Peyer's patch (tissue), 4 donors: ENCODE measurements at regions not wholly inside any gene's neighbourhood (a gene's known extent, or its start where the extent isn't known, plus 50 kb on each side); places are given as distances from the start of the nearest gene placed in this dataset.
"Not testable (repeated sequence)": the region's sequence is repeated elsewhere in the genome, so short reads cannot be mapped to it uniquely, and the experiment has no call there.

Experiments used
- DNase-seq, 3 donors: peaks; one replicate each; pipeline ENCODE4 v3.0.0-alpha.2; 2017 to 2019
- H3K27ac ChIP-seq, 4 donors: fragments of 200-600 bp; sonication (generic); one replicate each; pipeline ENCODE4 v1.5.1; 2016 to 2019
- H3K27me3 ChIP-seq, 2 donors: fragments of 200-600 bp; sonication (generic); one replicate each; pipeline ENCODE4 v1.5.1; 2019
- H3K36me3 ChIP-seq, 3 donors: fragments of 200-600 bp; sonication (generic); one replicate each; pipeline ENCODE4 v1.5.1; 2016 to 2019
- H3K4me1 ChIP-seq, 4 donors: fragments of 200-600 bp; sonication (generic); one replicate each; pipeline ENCODE4 v1.5.1; 2016 to 2019
- H3K4me3 ChIP-seq, 4 donors: fragments of 200-600 bp; sonication (generic); 1 replicate in 3 of 4; 2 replicates in 1 of 4; pipeline ENCODE4 v1.5.1; 2016 to 2019; ENCODE audit warnings: mild to moderate bottlenecking in 1 of 4
- H3K9me3 ChIP-seq, 4 donors: fragments of 200-600 bp; sonication (generic); one replicate each; pipeline ENCODE4 v1.5.1; 2016 to 2019; ENCODE audit warnings: mild to moderate bottlenecking in 1 of 4
- POLR2A ChIP-seq, 2 donors: fragments of 450-650 bp; IDR thresholded peaks; one replicate each; pipeline ENCODE4 v1.5.1; 2017; ENCODE audit warnings: antibody characterized with exemption in 2 of 2, mild to moderate bottlenecking in 2 of 2, moderate library complexity in 2 of 2
- TF ChIP-seq, protein P1 (sequence below), 6 experiments: fragments of 450-650 bp in 4 of 6; fragments of 200-600 bp in 2 of 6; sonication (generic) in 1 of 6; IDR thresholded peaks; one replicate each; pipeline ENCODE4 v1.5.1; 2017 to 2019; ENCODE audit warnings: antibody characterized with exemption in 6 of 6, mild to moderate bottlenecking in 3 of 6, moderate library complexity in 1 of 6

DNA sequence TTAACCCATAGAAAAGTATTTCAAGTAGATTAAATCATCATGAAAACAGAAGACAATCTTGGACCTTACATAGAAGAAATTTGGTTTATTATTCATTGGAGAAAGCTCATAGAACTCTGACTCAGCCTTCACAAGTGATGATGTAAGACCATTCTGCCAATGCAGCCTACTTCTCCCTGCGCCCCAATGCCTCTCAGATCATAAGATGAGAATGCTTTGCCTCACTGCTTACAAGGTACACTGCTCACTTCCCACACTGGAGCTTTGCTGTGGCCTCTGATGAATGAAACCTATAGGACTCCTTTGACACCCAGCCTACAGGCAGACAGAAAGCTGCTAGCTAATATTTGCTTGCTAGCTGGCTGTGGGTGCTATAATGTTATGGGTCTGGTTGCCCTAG, 569.4 kb upstream of the STEAP1 start:
- TF ChIP-seq POLR2A (IDR thresholded peaks at IDR 0.05), result no peak
- TF ChIP-seq, protein P1, sequence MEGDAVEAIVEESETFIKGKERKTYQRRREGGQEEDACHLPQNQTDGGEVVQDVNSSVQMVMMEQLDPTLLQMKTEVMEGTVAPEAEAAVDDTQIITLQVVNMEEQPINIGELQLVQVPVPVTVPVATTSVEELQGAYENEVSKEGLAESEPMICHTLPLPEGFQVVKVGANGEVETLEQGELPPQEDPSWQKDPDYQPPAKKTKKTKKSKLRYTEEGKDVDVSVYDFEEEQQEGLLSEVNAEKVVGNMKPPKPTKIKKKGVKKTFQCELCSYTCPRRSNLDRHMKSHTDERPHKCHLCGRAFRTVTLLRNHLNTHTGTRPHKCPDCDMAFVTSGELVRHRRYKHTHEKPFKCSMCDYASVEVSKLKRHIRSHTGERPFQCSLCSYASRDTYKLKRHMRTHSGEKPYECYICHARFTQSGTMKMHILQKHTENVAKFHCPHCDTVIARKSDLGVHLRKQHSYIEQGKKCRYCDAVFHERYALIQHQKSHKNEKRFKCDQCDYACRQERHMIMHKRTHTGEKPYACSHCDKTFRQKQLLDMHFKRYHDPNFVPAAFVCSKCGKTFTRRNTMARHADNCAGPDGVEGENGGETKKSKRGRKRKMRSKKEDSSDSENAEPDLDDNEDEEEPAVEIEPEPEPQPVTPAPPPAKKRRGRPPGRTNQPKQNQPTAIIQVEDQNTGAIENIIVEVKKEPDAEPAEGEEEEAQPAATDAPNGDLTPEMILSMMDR (IDR thresholded peaks at IDR 0.05), result no peak
- Histone ChIP-seq H3K4me1 (no peaks in the 10 kb centered on the region), H3K27me3 (no peaks in the 10 kb centered on the region), H3K4me3 (no peak overlapping the region), H3K9me3 (no peaks in the 10 kb centered on the region), H3K27ac (no peak overlapping the region), H3K36me3 (no peaks in the 10 kb centered on the region)
- no peak for DNase-seq

GRCh38 chr7:89593125-89593524, 561.1 kb upstream of the STEAP1 start:
- DNase-seq, result no peak
- Histone ChIP-seq H3K27me3 (no peaks in the 10 kb centered on the region), H3K9me3 (no peaks in the 10 kb centered on the region), H3K4me1 (no peaks in the 10 kb centered on the region), H3K36me3 (no peaks in the 10 kb centered on the region), H3K4me3 (no peak overlapping the region), H3K27ac (no peak overlapping the region)
- TF ChIP-seq, protein P1 (IDR thresholded peaks at IDR 0.05), result no peak
- TF ChIP-seq POLR2A (IDR thresholded peaks at IDR 0.05), result no peak

DNA sequence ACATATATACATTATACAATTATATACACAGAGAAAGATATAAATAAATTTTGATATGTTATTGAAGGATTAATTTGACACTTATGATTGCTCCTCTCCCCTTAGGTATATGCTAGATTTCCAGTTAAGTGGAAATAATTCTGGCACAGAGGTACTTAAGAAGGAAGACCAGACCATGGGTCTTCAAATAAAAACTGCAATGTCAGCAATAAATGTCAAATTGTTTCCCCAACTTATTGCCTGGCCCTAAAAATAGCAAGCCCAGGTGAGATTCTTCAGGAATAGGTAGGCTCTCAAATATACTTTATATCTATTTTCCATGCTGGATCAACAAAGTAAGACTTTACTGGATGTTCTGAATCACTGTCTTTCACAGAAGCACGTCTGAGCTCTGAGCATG, 551.3 kb upstream of the STEAP1 start:
- Histone ChIP-seq H3K4me3 (no peak overlapping the region), H3K27ac (no peak overlapping the region), H3K4me1 (no peaks in the 10 kb centered on the region), H3K9me3 (no peaks in the 10 kb centered on the region), H3K27me3 (no peaks in the 10 kb centered on the region), H3K36me3 (no peaks in the 10 kb centered on the region)
- TF ChIP-seq POLR2A (IDR thresholded peaks at IDR 0.05), result no peak
- TF ChIP-seq, protein P1 (IDR thresholded peaks at IDR 0.05), result no peak
- no peak for DNase-seq

GRCh38 chr7:89605362-89605761, 548.9 kb upstream of the STEAP1 start:
- Histone ChIP-seq H3K4me3 (no peak overlapping the region), H3K27me3 (no peaks in the 10 kb centered on the region), H3K27ac (no peak overlapping the region), H3K36me3 (no peaks in the 10 kb centered on the region), H3K4me1 (no peaks in the 10 kb centered on the region), H3K9me3 (no peaks in the 10 kb centered on the region)
- TF ChIP-seq POLR2A (IDR thresholded peaks at IDR 0.05), result no peak
- TF ChIP-seq, protein P1 (IDR thresholded peaks at IDR 0.05), result no peak
- DNase-seq, result no peak

DNA sequence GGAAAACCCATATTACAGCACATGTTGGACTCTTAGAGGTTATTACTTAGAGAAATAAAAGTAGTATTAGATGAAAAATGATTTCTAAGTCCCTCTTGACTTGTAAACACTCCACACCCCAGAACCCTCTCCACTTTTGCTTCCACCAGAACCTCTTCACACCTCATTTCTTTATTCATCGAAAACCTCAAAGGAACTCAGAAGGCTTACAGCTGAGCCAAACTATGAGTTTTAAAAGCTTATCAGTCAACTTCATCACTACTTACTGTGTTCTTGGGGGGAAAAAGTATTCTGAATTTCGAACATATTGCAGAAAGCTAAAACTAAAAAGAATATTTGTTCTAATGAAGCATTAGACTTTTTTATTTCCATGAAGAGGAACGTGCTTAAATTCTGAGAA, 547.8 kb upstream of the STEAP1 start:
- Histone ChIP-seq H3K27ac (no peak overlapping the region), H3K36me3 (no peaks in the 10 kb centered on the region), H3K9me3 (no peaks in the 10 kb centered on the region), H3K4me3 (no peak overlapping the region), H3K4me1 (no peaks in the 10 kb centered on the region), H3K27me3 (no peaks in the 10 kb centered on the region)
- DNase-seq, result no peak
- TF ChIP-seq, protein P1 (IDR thresholded peaks at IDR 0.05), result no peak
- no peak for TF ChIP-seq POLR2A (IDR thresholded peaks at IDR 0.05)

GRCh38 chr7:89607792-89608191, 546.5 kb upstream of the STEAP1 start:
- no peak overlapping the region for H3K27ac ChIP-seq
- no peaks in the 10 kb centered on the region for H3K9me3 ChIP-seq
- H3K4me3 ChIP-seq, result no peak overlapping the region
- no peaks in the 10 kb centered on the region for H3K27me3 ChIP-seq
- no peaks in the 10 kb centered on the region for H3K36me3 ChIP-seq
- no peak for TF ChIP-seq POLR2A (IDR thresholded peaks at IDR 0.05)
- TF ChIP-seq, protein P1 (IDR thresholded peaks at IDR 0.05), result no peak
- H3K4me1 ChIP-seq, result no peaks in the 10 kb centered on the region
- no peak for DNase-seq

DNA sequence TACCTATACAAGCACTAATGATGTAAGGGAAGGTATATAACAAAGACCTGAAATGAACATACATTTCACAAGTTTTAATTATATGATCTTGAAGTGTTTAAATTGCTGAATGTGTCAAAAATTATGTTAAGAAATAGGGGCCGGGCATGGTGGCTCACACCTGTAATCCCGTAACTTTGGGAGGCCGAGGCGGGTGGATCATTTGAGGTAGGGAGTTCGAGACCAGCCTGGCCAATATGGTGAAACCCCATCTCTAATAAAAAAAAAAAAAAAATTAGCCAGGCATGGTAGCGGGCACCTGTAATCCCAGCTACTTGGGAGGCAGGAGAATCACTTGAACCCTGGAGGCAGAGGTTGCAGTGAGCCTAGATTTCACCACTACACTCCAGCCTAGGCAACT, 537.4 kb upstream of the STEAP1 start:
- not testable (repeated sequence) for DNase-seq, H3K27ac ChIP-seq

More for the DNA sequence above, 537.4 kb upstream of the STEAP1 start:
- not testable (repeated sequence) for H3K4me1 ChIP-seq, H3K4me3 ChIP-seq, H3K36me3 ChIP-seq, H3K27me3 ChIP-seq, H3K9me3 ChIP-seq
